ENCODE measurements at regions not wholly inside any gene's neighbourhood (a gene's known extent, or its start where the extent isn't known, plus 50 kb on each side); places are given as distances from the start of the nearest gene placed in this dataset.
A peak's percentile ranks its signal among the peaks of the same experiment; 100 is the strongest.

DNA sequence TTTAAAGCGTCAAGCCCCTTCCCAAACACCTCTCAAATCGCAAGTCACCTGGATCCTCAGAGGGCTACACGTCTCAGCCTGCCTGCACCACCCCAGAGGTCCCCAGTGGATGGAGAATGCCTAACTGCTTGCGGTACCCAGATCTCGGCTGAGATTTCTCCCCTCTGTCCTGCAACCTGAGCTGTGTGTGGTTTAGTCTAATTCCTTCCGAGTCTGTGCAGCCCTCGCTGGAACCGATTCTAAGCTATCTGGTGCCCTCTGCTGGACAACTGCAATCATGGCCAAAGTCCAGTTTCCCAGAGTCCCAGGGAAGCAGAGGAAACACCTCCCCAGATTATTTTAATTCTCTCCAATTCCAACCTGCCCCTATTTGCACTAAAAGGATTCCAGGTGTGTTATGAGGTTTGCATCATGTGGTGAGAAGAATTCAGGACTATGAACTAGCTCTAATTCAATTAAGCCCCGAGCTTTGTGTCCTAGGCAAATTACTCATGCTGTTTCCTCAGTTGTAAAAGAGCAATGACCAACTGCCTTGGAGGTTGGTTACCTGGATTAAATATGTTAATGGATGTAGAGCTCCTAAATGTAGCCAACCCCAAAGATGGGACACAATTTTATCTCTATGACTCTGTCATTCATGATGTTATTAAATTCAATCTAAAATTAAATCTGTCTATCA, 276.1 kb upstream of the NCKAP5 start:
- H3K23ac ChIP-seq (ENCODE audit: low read depth, low read length) = peak overlapping the region; percentile 89; the same call in 1 of the 2 replicates
- H3K4me1 ChIP-seq (ENCODE audit: control insufficient read depth, insufficient read depth, low read length) = peaks cover 19% of the 10 kb centered on the region
- TF ChIP-seq, protein P1, sequence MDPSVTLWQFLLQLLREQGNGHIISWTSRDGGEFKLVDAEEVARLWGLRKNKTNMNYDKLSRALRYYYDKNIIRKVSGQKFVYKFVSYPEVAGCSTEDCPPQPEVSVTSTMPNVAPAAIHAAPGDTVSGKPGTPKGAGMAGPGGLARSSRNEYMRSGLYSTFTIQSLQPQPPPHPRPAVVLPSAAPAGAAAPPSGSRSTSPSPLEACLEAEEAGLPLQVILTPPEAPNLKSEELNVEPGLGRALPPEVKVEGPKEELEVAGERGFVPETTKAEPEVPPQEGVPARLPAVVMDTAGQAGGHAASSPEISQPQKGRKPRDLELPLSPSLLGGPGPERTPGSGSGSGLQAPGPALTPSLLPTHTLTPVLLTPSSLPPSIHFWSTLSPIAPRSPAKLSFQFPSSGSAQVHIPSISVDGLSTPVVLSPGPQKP (IDR thresholded peaks at IDR 0.05; ENCODE audit: borderline replicate concordance, low read depth, low read length) = no peak
- no peak for TF ChIP-seq CEBPB (IDR thresholded peaks at IDR 0.05; ENCODE audit: low read depth, low read length)
- no peak for TF ChIP-seq RFX5 (IDR thresholded peaks at IDR 0.05; ENCODE audit: low read depth, low read length)
- TF ChIP-seq SMC3 (IDR thresholded peaks at IDR 0.05; ENCODE audit: low read depth, low read length) = peak; percentile 98
- no peak for TF ChIP-seq MXI1 (IDR thresholded peaks at IDR 0.05; ENCODE audit: borderline replicate concordance, low read depth, low read length)
- TF ChIP-seq, protein P2, sequence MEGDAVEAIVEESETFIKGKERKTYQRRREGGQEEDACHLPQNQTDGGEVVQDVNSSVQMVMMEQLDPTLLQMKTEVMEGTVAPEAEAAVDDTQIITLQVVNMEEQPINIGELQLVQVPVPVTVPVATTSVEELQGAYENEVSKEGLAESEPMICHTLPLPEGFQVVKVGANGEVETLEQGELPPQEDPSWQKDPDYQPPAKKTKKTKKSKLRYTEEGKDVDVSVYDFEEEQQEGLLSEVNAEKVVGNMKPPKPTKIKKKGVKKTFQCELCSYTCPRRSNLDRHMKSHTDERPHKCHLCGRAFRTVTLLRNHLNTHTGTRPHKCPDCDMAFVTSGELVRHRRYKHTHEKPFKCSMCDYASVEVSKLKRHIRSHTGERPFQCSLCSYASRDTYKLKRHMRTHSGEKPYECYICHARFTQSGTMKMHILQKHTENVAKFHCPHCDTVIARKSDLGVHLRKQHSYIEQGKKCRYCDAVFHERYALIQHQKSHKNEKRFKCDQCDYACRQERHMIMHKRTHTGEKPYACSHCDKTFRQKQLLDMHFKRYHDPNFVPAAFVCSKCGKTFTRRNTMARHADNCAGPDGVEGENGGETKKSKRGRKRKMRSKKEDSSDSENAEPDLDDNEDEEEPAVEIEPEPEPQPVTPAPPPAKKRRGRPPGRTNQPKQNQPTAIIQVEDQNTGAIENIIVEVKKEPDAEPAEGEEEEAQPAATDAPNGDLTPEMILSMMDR (conservative IDR thresholded peaks at IDR 0.05; ENCODE audit: low read depth, low read length) = peak; percentile 96
- peak; percentile 99 for TF ChIP-seq RAD21 (IDR thresholded peaks at IDR 0.05; ENCODE audit: low read length)
- TF ChIP-seq FOS (IDR thresholded peaks at IDR 0.05; ENCODE audit: low read depth, low read length) = no peak
- peak; percentile 61 for TF ChIP-seq POLR2A (IDR thresholded peaks at IDR 0.05; ENCODE audit: low read depth, low read length)
- no peak for TF ChIP-seq CHD1 (IDR thresholded peaks at IDR 0.05; ENCODE audit: low read depth, low read length)
- TF ChIP-seq MAFK (IDR thresholded peaks at IDR 0.05; ENCODE audit: low read depth, low read length) = no peak
- DNase-seq = peak; percentile 88
- H3K27ac ChIP-seq (ENCODE audit: insufficient read depth, low read length) = peak overlapping the region; percentile 56
- no peaks in the 10 kb centered on the region for H4K20me1 ChIP-seq (ENCODE audit: insufficient read depth, low read length)
- no peaks in the 10 kb centered on the region for H3K36me3 ChIP-seq (ENCODE audit: control insufficient read depth, insufficient read depth, low read length)
- peak overlapping the region; percentile 91 for H3K14ac ChIP-seq (replicated peaks; ENCODE audit: low read depth, low read length)
- H4K8ac ChIP-seq (ENCODE audit: low read depth in 2 of 2, low read length in 2 of 2) = peak overlapping the region; percentile 83 to 93
- H3K56ac ChIP-seq (ENCODE audit: extremely low read depth, insufficient read depth, low read length) = peak overlapping the region; percentile 85
- dilution Hi-C loops (cut with HindIII; ENCODE audit: low sequenced_read_pairs, unreplicated experiment) = no loop called here
- peak; percentile 83 for ATAC-seq (ENCODE audit: low read depth)
- peak overlapping the region; percentile 98 for H2AK5ac ChIP-seq (ENCODE audit: low read depth, low read length)
- H3K9ac ChIP-seq (ENCODE audit: low read depth, low read length) = no peak overlapping the region; the same call in 1 of the 2 replicates
- peak overlapping the region; percentile 97 for H2BK120ac ChIP-seq (ENCODE audit: low read depth, low read length)
- H2AFZ ChIP-seq (replicated peaks; ENCODE audit: low read length, poor library complexity) = peak overlapping the region; percentile 36
- H2BK5ac ChIP-seq (ENCODE audit: low read depth, low read length, poor library complexity, severe bottlenecking) = peak overlapping the region; percentile 97
- peak overlapping the region; percentile 6 for H2AK9ac ChIP-seq (replicated peaks; ENCODE audit: low read depth, low read length, poor library complexity)
- BruUV-seq (replicated peaks) = no TSS peak
- no peak overlapping the region for H3K4me2 ChIP-seq (ENCODE audit: low read depth, low read length)
- no peaks in the 10 kb centered on the region for H3K27me3 ChIP-seq (ENCODE audit: control insufficient read depth, insufficient read depth, low read length)
- peak overlapping the region; percentile 68 for H3K18ac ChIP-seq (ENCODE audit: low read depth, low read length)
- no peak overlapping the region for H3K4me3 ChIP-seq (ENCODE audit: insufficient read depth, low read depth, low read length)
- 40% methylated on average over 5 of the region's 9 CpGs; no CpG with 5 or more reads in 1 of the 2 experiments for WGBS, 2 experiments (ENCODE audit: extremely low coverage in 2 of 2, insufficient read length in 1 of 2)
- intact Hi-C loops (cut with micrococcal nuclease) = loop anchor here (1.0 to 10.0 kb wide), 9 partner anchors 64 to 1990 kb away; partner anchors contain the start of gene LYPD1
- peaks cover 0 to 25% of the 10 kb centered on the region in 2 experiments; a peak in 2 of 4 replicates for H3K79me1 ChIP-seq (ENCODE audit: low read depth in 1 of 2, low read length in 2 of 2)
- peak overlapping the region; percentile 97 for H2BK20ac ChIP-seq (ENCODE audit: low read depth, low read length)
- peak overlapping the region; percentile 65 for H4K5ac ChIP-seq (ENCODE audit: low read depth, low read length)
- CTCF ChIA-PET = interaction anchor here (0.5 to 2.1 kb wide), 21 partner anchors 11 to 1297 kb away, joined by 3 to 14 read pairs (median 3); partner anchors contain the start of gene NCKAP5
- no peaks in the 10 kb centered on the region for H3K9me3 ChIP-seq (ENCODE audit: control insufficient read depth, insufficient read depth, low read length)
- peak overlapping the region; percentile 97 for H4K91ac ChIP-seq (ENCODE audit: insufficient read depth, low read depth, low read length)
- peak overlapping the region; percentile 98 for H2BK15ac ChIP-seq (ENCODE audit: low read depth, low read length)
- peak overlapping the region; percentile 99 for H3K4ac ChIP-seq (ENCODE audit: low read depth, low read length)
- peaks cover 13% of the 10 kb centered on the region for H3K9me1 ChIP-seq (ENCODE audit: insufficient read depth, low read length)
- in situ Hi-C loops (cut with MboI; ENCODE audit: low sequenced_read_pairs) = loop anchor here (5.0 to 25.0 kb wide), 2 partner anchors 282 to 1182 kb away; partner anchors contain the start of gene LYPD1
- POLR2A ChIA-PET (ENCODE audit: unreplicated experiment) = interaction anchor here (0.5 to 1.0 kb wide), 3 partner anchors 270 to 1177 kb away, joined by 3 to 14 read pairs (median 4); no protein-coding TSS in a partner anchor
